HepG2 (cell line): ENCODE measurements at regions not wholly inside any gene's neighbourhood (a gene's known extent, or its start where the extent isn't known, plus 50 kb on each side); places are given as distances from the start of the nearest gene placed in this dataset.
A peak's percentile ranks its signal among the peaks of the same experiment; 100 is the strongest.

Experiments used
- ATAC-seq: fragments of 200-7000 bp; cut with Tn5 transposase; 3 replicates; pipeline ENCODE4 v1.9.1; 2020; ENCODE audit warnings: mild to moderate bottlenecking, moderate library complexity
- BruUV-seq: library from RNA; stranded (reverse); fragments of 400-500 nt; replicated peaks from 2 replicates; lab custom pipeline; 2021; lab: Mats Ljungman, UMichigan
- CTCF ChIA-PET: fragments of 300-600 bp; formaldehyde crosslinking; extraction: SDS; loops from one replicate; lab custom pipeline; 2021; ENCODE audit warnings: low total read pairs, inconsistent platforms, low intra/inter-chr PET ratio; lab: Yijun Ruan, JAX
- POLR2A ChIA-PET: fragments of 350-600 bp; sonication (Branson Sonifier 250); formaldehyde crosslinking; loops from one replicate; lab custom pipeline; 2020; ENCODE audit warnings: antibody characterized with exemption, inconsistent platforms; lab: Yijun Ruan, JAX
- DNase-seq: peaks from one replicate; pipeline ENCODE4 v3.0.0-alpha.2; 2015; ENCODE audit warnings: low spot score
- FAIRE-seq: peaks from 3 replicates; lab custom pipeline; 2011; peaks lifted over from hg19 to GRCh38; lab: Jason Lieb, UNC
- H2AFZ ChIP-seq: one replicate; pipeline ENCODE4 v1.6.1; 2011; ENCODE audit warnings: low read length, inconsistent platforms
- H3K27ac ChIP-seq: fragments of 300-600 bp; 3 replicates; pipeline ENCODE4 v1.8.0; 2011; ENCODE audit warnings: mixed run types, mild to moderate bottlenecking, mixed read lengths, low read length, inconsistent platforms; ENCODE audit not compliant: insufficient read depth; ENCODE audit errors: extremely low read length
- H3K27me3 ChIP-seq, 2 experiments: fragments of 200-600 bp in 1 of 2; 2 replicates in 1 of 2; 3 replicates in 1 of 2; pipeline versions ENCODE4 v1.6.0 to v1.8.0; 2011; ENCODE audit warnings: low read length in 2 of 2, mild to moderate bottlenecking in 2 of 2, moderate library complexity in 2 of 2, inconsistent platforms in 1 of 2; ENCODE audit not compliant: insufficient read depth in 2 of 2, control insufficient read depth in 1 of 2
- H3K36me3 ChIP-seq, 2 experiments: fragments of 200-600 bp in 1 of 2; replicated peaks in 1 of 2; 2 replicates in 1 of 2; 3 replicates in 1 of 2; pipeline versions ENCODE4 v1.5.1 to v1.8.0; 2011; ENCODE audit warnings: low read length in 2 of 2, inconsistent platforms in 1 of 2; ENCODE audit not compliant: insufficient read depth in 2 of 2, control insufficient read depth in 1 of 2
- H3K4me1 ChIP-seq: 2 replicates; pipeline ENCODE4 v1.5.1; 2012; ENCODE audit warnings: low read length, inconsistent platforms; ENCODE audit not compliant: insufficient read depth
- H3K4me2 ChIP-seq: 2 replicates; pipeline ENCODE4 v1.6.0; 2011; ENCODE audit warnings: low read depth, low read length, inconsistent platforms
- H3K4me3 ChIP-seq, 3 experiments: fragments of 200-600 bp in 1 of 3; sonication (generic), shearing (Covaris generic) in 1 of 3; replicated peaks in 1 of 3; 2 replicates each; pipeline ENCODE4 v1.5.1; 2011 to 2016; ENCODE audit warnings: low read length in 3 of 3, inconsistent platforms in 2 of 3, low read depth in 2 of 3, mild to moderate bottlenecking in 2 of 3, control low read depth in 1 of 3, mixed read lengths in 1 of 3; ENCODE audit not compliant: insufficient read depth in 1 of 3
- H3K79me2 ChIP-seq: one replicate; pipeline ENCODE4 v1.6.1; 2011; ENCODE audit warnings: low read length, inconsistent platforms; ENCODE audit not compliant: insufficient read depth
- H3K9ac ChIP-seq: 2 replicates; pipeline ENCODE4 v1.6.0; 2011; ENCODE audit warnings: mild to moderate bottlenecking, low read depth, low read length, inconsistent platforms; ENCODE audit not compliant: insufficient read depth
- H3K9me3 ChIP-seq: 2 replicates; pipeline ENCODE4 v1.5.1; 2012; ENCODE audit warnings: mild to moderate bottlenecking, low read length
- H4K20me1 ChIP-seq: 2 replicates; pipeline ENCODE4 v1.6.0; 2011; ENCODE audit warnings: inconsistent platforms, mild to moderate bottlenecking, low read length, moderate library complexity; ENCODE audit not compliant: insufficient read depth
- ADNP ChIP-seq: sonication (generic); formaldehyde crosslinking; IDR thresholded peaks from 2 replicates; pipeline ENCODE4 v1.4.0; 2020; ENCODE audit warnings: missing genetic modification reagents
- ATF7 ChIP-seq, 2 experiments: fragments of 450-650 bp in 1 of 2; sonication (generic) in 1 of 2; formaldehyde crosslinking in 1 of 2; IDR thresholded peaks; 2 replicates each; pipeline versions ENCODE4 v1.4.0 to v1.6.1; 2016 to 2020; ENCODE audit warnings: antibody characterized with exemption in 1 of 2, mild to moderate bottlenecking in 1 of 2, missing genetic modification reagents in 1 of 2
- BCL6 ChIP-seq: IDR thresholded peaks from 2 replicates; pipeline ENCODE4 v1.6.1; 2016; ENCODE audit warnings: missing genetic modification reagents, missing compliant biosample characterization
- CEBPB ChIP-seq: IDR thresholded peaks from 2 replicates; pipeline ENCODE4 v1.6.1; 2011; ENCODE audit warnings: low read depth, low read length, improper control_type of control experiment, borderline replicate concordance
- DNMT3B ChIP-seq: conservative IDR thresholded peaks from 2 replicates; pipeline ENCODE4 v1.6.1; 2016; ENCODE audit warnings: missing biosample characterization, control low read depth
- HOXA5 ChIP-seq: sonication (generic); formaldehyde crosslinking; IDR thresholded peaks from 2 replicates; pipeline ENCODE4 v1.4.0; 2020; ENCODE audit warnings: missing genetic modification reagents
- KAT2B ChIP-seq: fragments of 150-350 bp; IDR thresholded peaks from 2 replicates; pipeline ENCODE4 v1.6.1; 2014; ENCODE audit warnings: low read depth, low read length, borderline replicate concordance
- KDM2A ChIP-seq: sonication (generic); formaldehyde crosslinking; IDR thresholded peaks from 2 replicates; pipeline ENCODE4 v1.4.0; 2020; ENCODE audit warnings: low read depth, missing genetic modification reagents, borderline replicate concordance
- POLR2A ChIP-seq, 2 experiments: IDR thresholded peaks; 2 replicates each; pipeline ENCODE4 v1.6.1; 2011; ENCODE audit warnings: low read depth in 2 of 2, low read length in 2 of 2, mild to moderate bottlenecking in 1 of 2, moderate library complexity in 1 of 2; ENCODE audit not compliant: insufficient read depth in 1 of 2
- ZBTB42 ChIP-seq: sonication (generic); formaldehyde crosslinking; IDR thresholded peaks from 2 replicates; pipeline ENCODE4 v1.5.0; 2020; ENCODE audit warnings: mild to moderate bottlenecking, missing genetic modification reagents
- ZKSCAN1 ChIP-seq: fragments of 150-350 bp; IDR thresholded peaks from 2 replicates; pipeline ENCODE4 v1.6.1; 2014; ENCODE audit warnings: low read length
- ZNF383 ChIP-seq: sonication (generic); formaldehyde crosslinking; IDR thresholded peaks from 2 replicates; pipeline ENCODE4 v1.4.0; 2020; ENCODE audit warnings: missing genetic modification reagents, mild to moderate bottlenecking, borderline replicate concordance
- ZNF468 ChIP-seq: sonication (generic); formaldehyde crosslinking; IDR thresholded peaks from 2 replicates; pipeline ENCODE4 v1.8.0; 2022; ENCODE audit warnings: mild to moderate bottlenecking, moderate library complexity, missing genetic modification reagents
- ZNF552 ChIP-seq: sonication (generic); formaldehyde crosslinking; IDR thresholded peaks from 2 replicates; pipeline ENCODE4 v1.9.0; 2022; ENCODE audit warnings: missing genetic modification reagents, mild to moderate bottlenecking, borderline replicate concordance
- ZNF747 ChIP-seq: sonication (generic); formaldehyde crosslinking; IDR thresholded peaks from 2 replicates; pipeline ENCODE4 v1.8.1; 2023; ENCODE audit warnings: missing genetic modification reagents, mild to moderate bottlenecking, borderline replicate concordance
- WGBS: methylation state at CpG from one replicate; pipeline ENCODE4 v1.1.6; 2017; ENCODE audit warnings: low lambda C conversion rate; 5-methylcytosine and 5-hydroxymethylcytosine counted together
- in situ Hi-C: cut with HindIII; loops from 2 replicates; pipeline ENCODE4 v1.10.0; 2017; ENCODE audit warnings: low pct_unique_long_range_greater_than_20kb; ENCODE audit not compliant: extremely low pct_ligation_motif_present
- intact Hi-C: fragments of 100-400 bp; cut with micrococcal nuclease; formaldehyde crosslinking; loops from one replicate; pipeline ENCODE4 v1.10.0; 2022; ENCODE audit not compliant: unreplicated experiment
- TF ChIP-seq, protein P1 (sequence below): sonication (generic); formaldehyde crosslinking; IDR thresholded peaks from 2 replicates; pipeline ENCODE4 v1.8.0; 2022; ENCODE audit warnings: low read depth, missing genetic modification reagents
- TF ChIP-seq, protein P2 (sequence below): IDR thresholded peaks from 2 replicates; pipeline ENCODE4 v1.6.1; 2016; ENCODE audit warnings: mild to moderate bottlenecking

DNA sequence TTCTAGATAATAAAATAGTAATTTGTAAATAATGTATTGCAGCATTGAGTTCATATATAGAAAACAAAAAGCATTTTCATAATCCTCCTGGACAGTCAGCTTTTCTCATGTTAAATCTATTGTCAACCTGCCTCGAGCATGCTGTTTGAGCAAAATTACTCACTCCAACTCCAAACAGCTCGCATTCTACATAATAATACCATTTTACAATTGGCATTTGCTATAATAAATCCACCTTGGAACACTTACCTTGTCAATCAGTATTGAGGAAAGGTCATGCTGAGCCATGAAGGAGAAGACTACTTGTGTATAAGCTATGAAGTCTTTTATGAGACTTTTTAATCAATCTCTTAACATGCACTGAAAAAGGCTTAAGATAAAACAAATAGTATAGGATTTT is 682.6 kb downstream of the CBLN4 start:
- no TSS peak for BruUV-seq
- H3K36me3 ChIP-seq, result no peaks in the 10 kb centered on the region
- no peak for TF ChIP-seq ZBTB42 (CRISPR knock-in tag)
- TF ChIP-seq, protein P1, sequence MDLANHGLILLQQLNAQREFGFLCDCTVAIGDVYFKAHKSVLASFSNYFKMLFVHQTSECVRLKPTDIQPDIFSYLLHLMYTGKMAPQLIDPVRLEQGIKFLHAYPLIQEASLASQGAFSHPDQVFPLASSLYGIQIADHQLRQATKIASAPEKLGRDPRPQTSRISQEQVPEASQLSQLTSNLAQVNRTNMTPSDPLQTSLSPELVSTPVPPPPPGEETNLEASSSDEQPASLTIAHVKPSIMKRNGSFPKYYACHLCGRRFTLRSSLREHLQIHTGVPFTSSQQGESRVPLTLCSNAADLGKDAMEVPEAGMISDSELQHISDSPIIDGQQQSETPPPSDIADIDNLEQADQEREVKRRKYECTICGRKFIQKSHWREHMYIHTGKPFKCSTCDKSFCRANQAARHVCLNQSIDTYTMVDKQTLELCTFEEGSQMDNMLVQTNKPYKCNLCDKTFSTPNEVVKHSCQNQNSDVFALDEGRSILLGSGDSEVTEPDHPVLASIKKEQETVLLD (CRISPR knock-in tag), result no peak
- TF ChIP-seq, all 625 proteins: peak for 0
- 1% methylated on average over 2 of the region's 2 CpGs for WGBS
- no peak overlapping the region for H2AFZ ChIP-seq
- ChIA-PET POLR2A (no interaction called here), CTCF (no interaction called here)
- no peak overlapping the region; a peak in 1 of 6 replicates for H3K4me3 ChIP-seq
- no peak overlapping the region for H3K9ac ChIP-seq
- DNase-seq (no peak), ATAC-seq (no peak), FAIRE-seq (no peak)
- H3K27ac ChIP-seq, result no peak overlapping the region
- H3K4me1 ChIP-seq, result no peaks in the 10 kb centered on the region
- no peak overlapping the region for H3K4me2 ChIP-seq
- H3K9me3 ChIP-seq, result peaks cover 100% of the 10 kb centered on the region
- intact Hi-C loops (loop anchor here (1.0 kb wide), 1 partner anchor 16 kb away; no protein-coding TSS in a partner anchor), in situ Hi-C loops (no loop called here)
- no peaks in the 10 kb centered on the region for H3K27me3 ChIP-seq
- H3K79me2 ChIP-seq, result no peaks in the 10 kb centered on the region
- no peaks in the 10 kb centered on the region for H4K20me1 ChIP-seq

DNA sequence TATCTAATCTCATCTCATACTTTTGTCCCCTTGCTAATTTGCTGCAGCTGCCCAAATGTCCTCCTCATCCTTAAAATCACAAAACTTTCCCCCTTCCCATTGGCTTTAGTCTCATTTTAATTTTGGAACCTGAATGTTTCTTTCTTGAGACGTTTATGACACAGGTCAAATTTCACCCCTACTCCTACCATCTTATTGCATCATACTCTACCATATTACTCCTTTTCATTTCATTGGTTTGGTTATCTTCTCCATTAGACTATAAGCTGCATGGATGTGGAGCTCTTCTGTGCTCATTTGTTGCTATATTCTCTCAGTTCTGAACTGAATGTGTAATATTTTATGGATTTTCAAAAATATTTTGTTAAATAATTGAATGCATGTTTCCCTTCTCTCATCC is 688.6 kb downstream of the CBLN4 start:
- Histone ChIP-seq H4K20me1 (no peaks in the 10 kb centered on the region), H3K36me3 (no peaks in the 10 kb centered on the region), H3K4me1 (no peaks in the 10 kb centered on the region), H3K27ac (no peak overlapping the region), H3K9me3 (peaks cover 98% of the 10 kb centered on the region), H3K4me3 (no peak overlapping the region), H2AFZ (no peak overlapping the region), H3K79me2 (no peaks in the 10 kb centered on the region), H3K4me2 (no peak overlapping the region), H3K9ac (no peak overlapping the region), H3K27me3 (no peaks in the 10 kb centered on the region)
- WGBS, result 0% methylated on average over 1 of the region's 1 CpG
- POLR2A ChIA-PET, result no interaction called here
- FAIRE-seq (no peak), DNase-seq (no peak), ATAC-seq (no peak)
- intact Hi-C loops, result no loop called here
- CTCF ChIA-PET, result no interaction called here
- TF ChIP-seq, protein P2, sequence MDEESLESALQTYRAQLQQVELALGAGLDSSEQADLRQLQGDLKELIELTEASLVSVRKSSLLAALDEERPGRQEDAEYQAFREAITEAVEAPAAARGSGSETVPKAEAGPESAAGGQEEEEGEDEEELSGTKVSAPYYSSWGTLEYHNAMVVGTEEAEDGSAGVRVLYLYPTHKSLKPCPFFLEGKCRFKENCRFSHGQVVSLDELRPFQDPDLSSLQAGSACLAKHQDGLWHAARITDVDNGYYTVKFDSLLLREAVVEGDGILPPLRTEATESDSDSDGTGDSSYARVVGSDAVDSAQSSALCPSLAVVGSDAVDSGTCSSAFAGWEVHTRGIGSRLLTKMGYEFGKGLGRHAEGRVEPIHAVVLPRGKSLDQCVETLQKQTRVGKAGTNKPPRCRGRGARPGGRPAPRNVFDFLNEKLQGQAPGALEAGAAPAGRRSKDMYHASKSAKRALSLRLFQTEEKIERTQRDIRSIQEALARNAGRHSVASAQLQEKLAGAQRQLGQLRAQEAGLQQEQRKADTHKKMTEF (CRISPR knock-in tag), result no peak
- TF ChIP-seq ZKSCAN1 (no peak), ATF7 (IDR thresholded peaks at IDR 0.05) (peak; percentile 82), ATF7 (CRISPR knock-in tag; IDR thresholded peaks at IDR 0.05) (no peak), KAT2B (no peak), ZNF747 (CRISPR knock-in tag) (no peak), DNMT3B (CRISPR knock-in tag) (no peak), CEBPB (peak; percentile 71; the same call in 1 of the 2 replicates), ZNF468 (CRISPR knock-in tag) (no peak), HOXA5 (no peak), BCL6 (CRISPR knock-in tag) (no peak), ADNP (CRISPR knock-in tag) (no peak), POLR2A (IDR thresholded peaks at IDR 0.05; ENCODE audit: insufficient read depth in 1 of 2, low read depth in 2 of 2, low read length in 2 of 2) (no peak), KDM2A (no peak), ZNF383 (CRISPR knock-in tag) (no peak), ZNF552 (CRISPR knock-in tag) (no peak)
- BruUV-seq, result no TSS peak
- in situ Hi-C loops, result no loop called here
